ENCODE measurements at regions not wholly inside any gene's neighbourhood (a gene's known extent, or its start where the extent isn't known, plus 50 kb on each side); places are given as distances from the start of the nearest gene placed in this dataset.

GRCh38 chr9:96051423-96051822 is 175.9 kb downstream of the ERCC6L2 start:
- Histone ChIP-seq H3K36me3 (ENCODE audit: control insufficient read depth, insufficient read depth, low read length) (no peaks in the 10 kb centered on the region), H3K4me1 (ENCODE audit: control insufficient read depth, insufficient read depth, low read length) (peaks cover 9% of the 10 kb centered on the region), H3K4me3 (ENCODE audit: low read length) (no peak overlapping the region), H3K27me3 (ENCODE audit: control insufficient read depth, insufficient read depth, low read length) (peaks cover 8% of the 10 kb centered on the region), H3K9me3 (ENCODE audit: control insufficient read depth, low read depth, low read length) (peaks cover 2% of the 10 kb centered on the region), H3K27ac (ENCODE audit: low read length) (no peak overlapping the region)
- no peak for DNase-seq
- no CpG with 5 or more reads among the region's 7 CpGs for WGBS (ENCODE audit: insufficient coverage, low lambda C conversion rate)

GRCh38 chr9:96050861-96051155 is 175.3 kb downstream of the ERCC6L2 start:
- H3K36me3 ChIP-seq (ENCODE audit: control insufficient read depth, insufficient read depth, low read length) = no peaks in the 10 kb centered on the region
- H3K4me3 ChIP-seq (ENCODE audit: low read length) = no peak overlapping the region
- no CpG with 5 or more reads among the region's 7 CpGs for WGBS (ENCODE audit: insufficient coverage, low lambda C conversion rate)
- DNase-seq = no peak
- H3K9me3 ChIP-seq (ENCODE audit: control insufficient read depth, low read depth, low read length) = peaks cover 2% of the 10 kb centered on the region
- H3K27me3 ChIP-seq (ENCODE audit: control insufficient read depth, insufficient read depth, low read length) = peaks cover 8% of the 10 kb centered on the region
- H3K4me1 ChIP-seq (ENCODE audit: control insufficient read depth, insufficient read depth, low read length) = peaks cover 9% of the 10 kb centered on the region
- H3K27ac ChIP-seq (ENCODE audit: low read length) = no peak overlapping the region

- H3K4me3 ChIP-seq (ENCODE audit: low read length) = no peak overlapping the region
- DNase-seq = no peak
- WGBS (ENCODE audit: insufficient coverage, low lambda C conversion rate) = no CpG with 5 or more reads among the region's 30 CpGs
- H3K9me3 ChIP-seq (ENCODE audit: control insufficient read depth, low read depth, low read length) = peaks cover 2% of the 10 kb centered on the region
- peaks cover 9% of the 10 kb centered on the region for H3K4me1 ChIP-seq (ENCODE audit: control insufficient read depth, insufficient read depth, low read length)
- no peaks in the 10 kb centered on the region for H3K36me3 ChIP-seq (ENCODE audit: control insufficient read depth, insufficient read depth, low read length)
- no peak overlapping the region for H3K27ac ChIP-seq (ENCODE audit: low read length)
- peaks cover 8% of the 10 kb centered on the region for H3K27me3 ChIP-seq (ENCODE audit: control insufficient read depth, insufficient read depth, low read length)
Measured at GRCh38 chr9:96050048-96050860, 174.8 kb downstream of the ERCC6L2 start.

GRCh38 chr9:96048956-96049831 is 173.7 kb downstream of the ERCC6L2 start:
- Histone ChIP-seq H3K4me1 (ENCODE audit: control insufficient read depth, insufficient read depth, low read length) (peaks cover 9% of the 10 kb centered on the region), H3K36me3 (ENCODE audit: control insufficient read depth, insufficient read depth, low read length) (no peaks in the 10 kb centered on the region), H3K27me3 (ENCODE audit: control insufficient read depth, insufficient read depth, low read length) (peaks cover 8% of the 10 kb centered on the region), H3K4me3 (ENCODE audit: low read length) (no peak overlapping the region), H3K27ac (ENCODE audit: low read length) (peak overlapping the region; percentile 53), H3K9me3 (ENCODE audit: control insufficient read depth, low read depth, low read length) (peaks cover 2% of the 10 kb centered on the region)
- DNase-seq = peak in 1 of 2 donors; percentile 12
- 67% methylated on average over 1 of the region's 39 CpGs for WGBS (ENCODE audit: insufficient coverage, low lambda C conversion rate)

- H3K27ac ChIP-seq (ENCODE audit: low read length) = peak overlapping the region; percentile 53
- H3K36me3 ChIP-seq (ENCODE audit: control insufficient read depth, insufficient read depth, low read length) = no peaks in the 10 kb centered on the region
- peaks cover 9% of the 10 kb centered on the region for H3K4me1 ChIP-seq (ENCODE audit: control insufficient read depth, insufficient read depth, low read length)
- H3K27me3 ChIP-seq (ENCODE audit: control insufficient read depth, insufficient read depth, low read length) = peaks cover 8% of the 10 kb centered on the region
- 63% methylated on average over 2 of the region's 24 CpGs for WGBS (ENCODE audit: insufficient coverage, low lambda C conversion rate)
- peak in 1 of 2 donors; percentile 42 for DNase-seq
- no peak overlapping the region for H3K4me3 ChIP-seq (ENCODE audit: low read length)
- peaks cover 2% of the 10 kb centered on the region for H3K9me3 ChIP-seq (ENCODE audit: control insufficient read depth, low read depth, low read length)
Measured at GRCh38 chr9:96048104-96048955, 172.8 kb downstream of the ERCC6L2 start.

- peaks cover 2% of the 10 kb centered on the region for H3K9me3 ChIP-seq (ENCODE audit: control insufficient read depth, low read depth, low read length)
- WGBS (ENCODE audit: insufficient coverage, low lambda C conversion rate) = no CpG with 5 or more reads among the region's 10 CpGs
- H3K4me3 ChIP-seq (ENCODE audit: low read length) = no peak overlapping the region
- H3K27ac ChIP-seq (ENCODE audit: low read length) = peak overlapping the region; percentile 24
- H3K4me1 ChIP-seq (ENCODE audit: control insufficient read depth, insufficient read depth, low read length) = peaks cover 9% of the 10 kb centered on the region
- DNase-seq = no peak
- H3K36me3 ChIP-seq (ENCODE audit: control insufficient read depth, insufficient read depth, low read length) = no peaks in the 10 kb centered on the region
- H3K27me3 ChIP-seq (ENCODE audit: control insufficient read depth, insufficient read depth, low read length) = peaks cover 8% of the 10 kb centered on the region
Measured at GRCh38 chr9:96047741-96048103, 172.2 kb downstream of the ERCC6L2 start.

GRCh38 chr9:96047116-96047639 is 171.7 kb downstream of the ERCC6L2 start:
- Histone ChIP-seq H3K9me3 (ENCODE audit: control insufficient read depth, low read depth, low read length) (peaks cover 2% of the 10 kb centered on the region), H3K27me3 (ENCODE audit: control insufficient read depth, insufficient read depth, low read length) (peaks cover 8% of the 10 kb centered on the region), H3K4me1 (ENCODE audit: control insufficient read depth, insufficient read depth, low read length) (peaks cover 9% of the 10 kb centered on the region), H3K36me3 (ENCODE audit: control insufficient read depth, insufficient read depth, low read length) (no peaks in the 10 kb centered on the region), H3K27ac (ENCODE audit: low read length) (no peak overlapping the region), H3K4me3 (ENCODE audit: low read length) (no peak overlapping the region)
- DNase-seq = no peak
- WGBS (ENCODE audit: insufficient coverage, low lambda C conversion rate) = no CpG with 5 or more reads among the region's 16 CpGs

GRCh38 chr9:96045811-96046210 is 170.3 kb downstream of the ERCC6L2 start:
- no peak overlapping the region for H3K4me3 ChIP-seq (ENCODE audit: low read length)

GRCh38 chr9:96044401-96044800 is 168.9 kb downstream of the ERCC6L2 start:
- H3K27ac ChIP-seq (ENCODE audit: low read length) = no peak overlapping the region
- peaks cover 2% of the 10 kb centered on the region for H3K9me3 ChIP-seq (ENCODE audit: control insufficient read depth, low read depth, low read length)
- H3K27me3 ChIP-seq (ENCODE audit: control insufficient read depth, insufficient read depth, low read length) = peaks cover 8% of the 10 kb centered on the region
- peaks cover 8% of the 10 kb centered on the region for H3K4me1 ChIP-seq (ENCODE audit: control insufficient read depth, insufficient read depth, low read length)
- H3K4me3 ChIP-seq (ENCODE audit: low read length) = no peak overlapping the region
- no peaks in the 10 kb centered on the region for H3K36me3 ChIP-seq (ENCODE audit: control insufficient read depth, insufficient read depth, low read length)
- WGBS (ENCODE audit: insufficient coverage, low lambda C conversion rate) = no CpG with 5 or more reads among the region's 4 CpGs
- no peak for DNase-seq

More at GRCh38 chr9:96045811-96046210, 170.3 kb downstream of the ERCC6L2 start:
- Histone ChIP-seq H3K27me3 (ENCODE audit: control insufficient read depth, insufficient read depth, low read length) (peaks cover 8% of the 10 kb centered on the region), H3K9me3 (ENCODE audit: control insufficient read depth, low read depth, low read length) (peaks cover 2% of the 10 kb centered on the region), H3K4me1 (ENCODE audit: control insufficient read depth, insufficient read depth, low read length) (peaks cover 9% of the 10 kb centered on the region), H3K36me3 (ENCODE audit: control insufficient read depth, insufficient read depth, low read length) (no peaks in the 10 kb centered on the region), H3K27ac (ENCODE audit: low read length) (no peak overlapping the region)
- no peak for DNase-seq
- WGBS (ENCODE audit: insufficient coverage, low lambda C conversion rate) = no CpG with 5 or more reads among the region's 5 CpGs

Data from large intestine (tissue), 3 donors.